Pons (tissue), 1 donor: ENCODE measurements at regions not wholly inside any gene's neighbourhood (a gene's known extent, or its start where the extent isn't known, plus 50 kb on each side); places are given as distances from the start of the nearest gene placed in this dataset.
"Not testable (repeated sequence)": the region's sequence is repeated elsewhere in the genome, so short reads cannot be mapped to it uniquely, and the experiment has no call there.

Experiments used
- DNase-seq: peaks from one replicate; pipeline ENCODE4 v3.0.0-alpha.2; 2016; ENCODE audit warnings: low spot score

DNA sequence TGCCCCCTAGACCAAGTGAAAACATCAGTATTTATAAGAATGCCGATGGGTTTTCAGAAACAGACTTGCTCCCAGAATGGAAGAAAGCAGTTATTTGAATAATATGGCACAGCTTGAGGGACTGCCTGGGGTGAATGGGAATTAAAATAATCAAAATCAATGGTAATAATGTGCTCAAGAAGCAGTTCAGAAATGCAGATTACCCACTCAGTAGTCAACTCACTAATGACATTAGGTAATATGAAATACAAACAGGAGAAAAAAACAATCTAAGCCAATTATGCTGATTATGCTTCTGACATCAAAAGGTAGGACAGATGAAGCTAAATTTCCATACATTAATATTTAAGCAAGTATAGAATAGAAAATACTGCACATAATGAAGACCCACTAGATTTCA is 179.3 kb downstream of the ENC1 start:
- no peak for DNase-seq

DNA sequence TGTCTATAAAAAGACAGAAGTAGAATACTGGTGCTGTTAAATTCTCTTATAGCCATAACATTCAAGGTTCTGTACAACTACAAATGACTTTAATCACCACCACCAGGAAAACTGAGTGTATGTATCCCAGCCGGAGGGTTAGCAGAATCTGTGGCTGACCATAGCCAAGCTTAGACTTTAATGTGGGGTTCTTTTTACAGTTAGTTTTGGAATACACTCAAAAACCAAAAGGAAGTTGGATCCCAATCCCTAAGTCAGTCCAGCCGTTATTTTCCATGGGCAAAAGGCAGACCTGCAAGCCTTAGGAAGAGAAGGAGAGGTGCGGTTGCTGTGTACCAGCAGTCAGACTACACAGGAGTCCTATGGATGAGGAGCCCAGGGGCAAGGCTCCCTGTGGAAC is 179.8 kb downstream of the ENC1 start:
- no peak for DNase-seq

DNA sequence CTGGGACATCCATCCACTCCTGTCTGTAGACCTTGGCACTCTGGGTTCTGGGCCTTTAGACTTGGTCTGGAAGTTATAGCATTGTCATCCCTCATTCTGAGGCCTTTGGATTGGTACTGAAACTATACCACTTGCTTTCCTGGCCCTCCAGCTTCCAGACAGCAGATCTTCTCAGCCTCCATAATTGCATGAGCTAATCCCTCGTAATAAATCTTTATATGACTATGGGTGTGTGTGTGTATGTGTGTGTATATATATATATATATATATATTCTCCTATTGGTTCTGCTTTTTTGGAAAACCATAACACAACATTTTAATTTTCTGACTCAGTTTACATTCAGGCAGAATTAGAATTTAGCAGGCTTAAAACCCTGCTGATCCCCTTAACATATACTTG is 180.5 kb downstream of the ENC1 start:
- DNase-seq: no peak

DNA sequence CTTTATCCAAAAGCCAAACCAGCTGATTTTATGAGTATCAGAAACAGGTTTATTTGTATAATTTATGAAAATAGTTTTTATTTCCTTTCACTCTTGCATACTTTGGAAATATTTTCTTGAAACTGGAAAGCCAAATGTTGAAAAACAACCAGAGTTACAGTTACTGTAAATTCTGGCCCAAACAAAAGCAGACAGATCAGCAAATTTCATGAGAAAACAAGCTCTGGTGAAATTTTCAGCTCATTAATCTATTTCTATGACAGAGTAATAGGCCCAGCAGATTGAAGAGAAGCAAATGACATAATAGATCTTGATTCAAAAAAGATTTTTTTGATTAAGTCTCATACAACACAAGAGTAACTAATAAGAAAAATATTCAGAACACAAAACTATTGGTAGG is 182.7 kb downstream of the ENC1 start:
- no peak for DNase-seq

DNA sequence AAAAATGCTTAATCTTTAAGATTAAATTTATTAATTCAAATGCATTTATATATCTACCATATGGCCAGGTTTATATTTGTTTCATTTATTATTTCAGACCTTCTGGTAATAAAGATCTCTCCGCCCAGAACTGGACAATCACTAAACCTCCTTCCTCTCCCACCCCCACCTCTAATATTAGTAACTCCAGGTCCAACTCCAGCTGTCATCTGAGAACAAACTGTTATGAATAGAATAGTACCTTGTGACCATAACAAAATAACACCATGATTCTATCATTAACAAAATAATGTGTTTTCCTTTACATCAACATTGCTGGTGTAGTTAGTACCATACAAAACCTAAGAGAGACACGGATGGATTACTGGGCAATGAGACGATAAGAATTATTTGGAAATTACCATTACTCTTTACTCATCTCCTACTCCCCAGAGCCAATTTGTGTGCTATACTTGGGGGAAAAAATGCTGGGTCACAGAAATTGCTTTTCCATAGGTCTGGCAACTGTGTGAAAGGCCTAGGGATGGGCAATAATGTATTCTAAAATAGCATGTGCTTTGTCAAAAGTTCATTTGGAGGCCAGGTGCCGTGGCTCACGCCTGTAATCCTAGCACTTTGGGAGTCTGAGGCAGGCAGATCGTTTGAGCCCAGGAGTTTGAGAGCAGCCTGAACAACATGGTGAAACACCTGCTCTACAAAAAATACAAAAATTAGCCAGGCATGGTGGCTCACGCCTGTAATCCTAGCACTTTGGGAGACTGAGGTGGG is 186.1 kb downstream of the ENC1 start:
- DNase-seq: no peak

DNA sequence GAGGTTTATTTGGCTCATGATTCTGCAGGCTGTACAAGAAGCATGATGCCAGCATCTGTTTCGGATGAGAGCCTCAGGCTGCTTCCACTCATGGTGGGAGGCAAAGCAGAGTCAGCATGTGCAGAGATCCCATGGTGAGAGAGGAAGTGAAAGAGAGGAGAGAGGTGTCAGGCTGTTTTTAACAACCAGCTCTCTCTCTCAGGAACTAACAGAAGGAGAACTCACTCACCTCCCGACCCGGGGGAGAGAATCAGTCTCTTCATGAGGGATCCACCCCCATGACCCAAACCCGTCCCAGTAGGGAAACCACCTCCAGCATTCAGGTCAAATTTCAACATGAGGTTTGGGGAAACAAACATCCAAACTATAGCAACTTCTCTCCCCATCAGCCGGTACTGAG is 187.7 kb downstream of the ENC1 start:
- no peak for DNase-seq

DNA sequence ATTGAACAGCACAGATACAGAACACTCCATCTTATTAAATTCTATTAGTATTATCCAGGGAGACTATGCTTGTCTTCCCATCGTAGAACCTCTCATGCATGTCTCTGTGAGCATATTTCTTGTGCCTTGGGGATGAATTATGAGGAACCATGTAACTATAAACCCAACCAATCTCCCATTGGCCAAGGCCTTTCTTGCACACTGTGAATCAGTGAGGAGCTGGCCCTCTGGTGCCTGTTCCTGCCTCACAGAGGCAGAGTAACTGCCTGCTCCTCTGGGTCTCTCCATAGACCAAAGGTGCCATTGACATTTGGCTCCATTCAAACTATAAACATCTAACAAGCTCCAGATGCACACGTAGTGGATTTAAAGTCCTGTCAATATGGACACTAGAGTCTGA is 190.4 kb downstream of the ENC1 start:
- no peak for DNase-seq

DNA sequence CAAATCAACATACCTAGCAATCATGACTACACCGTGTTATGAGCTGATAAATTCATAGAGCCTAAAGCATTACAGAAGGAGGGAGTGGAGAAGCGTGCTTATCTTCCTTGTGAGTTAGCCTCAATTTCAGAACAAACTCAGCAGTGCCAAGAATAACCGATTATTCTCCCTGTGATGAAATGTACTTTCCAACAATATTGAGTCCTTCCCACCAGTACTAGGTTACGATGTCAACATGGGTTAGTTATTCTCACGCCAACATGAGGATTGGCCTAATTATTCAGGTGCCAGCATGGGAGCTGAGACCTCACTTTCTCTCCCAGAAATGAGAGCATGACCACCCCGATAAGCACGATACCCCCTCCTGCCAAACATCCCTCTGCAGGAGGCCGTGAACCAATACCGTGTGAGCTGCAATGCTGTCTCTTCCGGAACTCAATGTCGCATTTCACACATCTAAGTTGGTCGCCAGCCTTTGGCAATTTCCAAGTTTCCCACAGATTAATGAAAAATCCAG is 193.7 kb downstream of the ENC1 start:
- DNase-seq: no peak

DNA sequence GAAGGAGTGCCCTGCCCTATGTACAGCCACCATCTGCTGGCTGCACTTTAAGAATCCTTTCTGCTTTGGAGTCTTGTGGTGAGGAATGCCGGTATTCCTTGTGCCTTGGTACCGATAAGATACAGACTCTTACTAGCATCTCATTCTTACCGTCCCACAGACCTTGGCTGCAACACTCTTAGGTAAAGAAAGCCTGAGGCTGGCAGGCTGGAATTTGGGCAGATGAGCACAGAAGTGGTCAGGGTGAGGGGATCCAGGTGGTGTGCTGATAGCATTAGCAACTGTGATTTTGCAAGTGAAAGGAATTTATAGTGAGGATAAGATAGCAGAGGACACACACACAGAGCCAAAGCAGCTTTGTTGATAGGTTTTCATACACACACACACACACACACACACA is 198.1 kb downstream of the ENC1 start:
- no peak for DNase-seq

DNA sequence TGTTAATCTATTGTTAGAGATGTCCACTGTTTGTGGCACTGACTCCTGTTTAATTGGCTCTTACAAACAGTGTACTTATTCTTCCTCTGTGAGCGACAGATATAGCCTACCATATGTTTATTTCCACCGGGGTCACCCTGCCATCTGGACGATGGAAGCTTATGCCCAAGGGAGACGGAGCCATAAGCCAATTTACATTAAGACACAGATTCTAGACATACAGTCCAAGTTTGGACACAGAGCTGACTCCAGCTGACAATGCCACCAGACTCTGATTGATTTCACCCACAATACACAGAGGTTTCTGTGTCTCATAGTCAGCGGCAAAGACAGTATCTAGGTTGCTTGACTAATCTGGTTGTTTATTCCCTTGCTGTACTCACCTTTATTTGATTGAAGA is 198.9 kb downstream of the ENC1 start:
- peak; percentile 31 for DNase-seq

DNA sequence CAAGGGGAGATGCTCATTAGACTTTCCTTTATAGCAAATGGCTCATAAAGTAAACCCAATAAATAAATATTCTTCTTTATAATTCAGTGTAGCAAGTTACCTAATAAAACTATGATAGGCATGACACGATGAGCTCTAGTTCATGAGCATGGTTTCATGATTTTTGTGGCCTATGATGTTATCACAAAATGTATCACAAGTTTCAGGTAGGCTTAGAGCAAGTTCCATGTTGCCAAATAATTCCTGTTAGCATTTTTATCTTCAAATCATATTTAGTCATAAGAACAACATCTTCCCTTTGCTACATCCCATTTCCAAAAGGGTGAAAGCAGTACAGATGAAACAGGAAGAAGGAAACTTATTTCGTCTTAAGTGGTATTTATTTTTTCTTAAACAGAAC is 200.2 kb downstream of the ENC1 start:
- no peak for DNase-seq

DNA sequence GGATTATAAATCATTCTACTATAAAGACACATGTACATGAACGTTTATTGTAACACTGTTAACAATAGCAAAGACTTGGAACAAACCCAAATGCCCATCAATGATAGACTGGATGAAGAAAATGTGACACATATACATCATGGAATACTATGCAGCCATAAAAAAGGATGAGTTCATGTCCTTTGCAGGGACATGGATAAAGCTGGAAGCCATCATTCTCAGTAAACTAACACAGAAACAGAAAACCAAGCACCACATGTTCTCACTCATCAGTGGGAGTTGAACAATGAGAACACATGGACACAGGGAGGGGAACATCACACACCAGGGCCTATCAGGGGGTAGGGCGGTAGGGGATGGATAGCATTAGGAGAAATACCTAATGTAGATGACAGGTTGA is 202.7 kb downstream of the ENC1 start:
- not testable (repeated sequence) for DNase-seq

DNA sequence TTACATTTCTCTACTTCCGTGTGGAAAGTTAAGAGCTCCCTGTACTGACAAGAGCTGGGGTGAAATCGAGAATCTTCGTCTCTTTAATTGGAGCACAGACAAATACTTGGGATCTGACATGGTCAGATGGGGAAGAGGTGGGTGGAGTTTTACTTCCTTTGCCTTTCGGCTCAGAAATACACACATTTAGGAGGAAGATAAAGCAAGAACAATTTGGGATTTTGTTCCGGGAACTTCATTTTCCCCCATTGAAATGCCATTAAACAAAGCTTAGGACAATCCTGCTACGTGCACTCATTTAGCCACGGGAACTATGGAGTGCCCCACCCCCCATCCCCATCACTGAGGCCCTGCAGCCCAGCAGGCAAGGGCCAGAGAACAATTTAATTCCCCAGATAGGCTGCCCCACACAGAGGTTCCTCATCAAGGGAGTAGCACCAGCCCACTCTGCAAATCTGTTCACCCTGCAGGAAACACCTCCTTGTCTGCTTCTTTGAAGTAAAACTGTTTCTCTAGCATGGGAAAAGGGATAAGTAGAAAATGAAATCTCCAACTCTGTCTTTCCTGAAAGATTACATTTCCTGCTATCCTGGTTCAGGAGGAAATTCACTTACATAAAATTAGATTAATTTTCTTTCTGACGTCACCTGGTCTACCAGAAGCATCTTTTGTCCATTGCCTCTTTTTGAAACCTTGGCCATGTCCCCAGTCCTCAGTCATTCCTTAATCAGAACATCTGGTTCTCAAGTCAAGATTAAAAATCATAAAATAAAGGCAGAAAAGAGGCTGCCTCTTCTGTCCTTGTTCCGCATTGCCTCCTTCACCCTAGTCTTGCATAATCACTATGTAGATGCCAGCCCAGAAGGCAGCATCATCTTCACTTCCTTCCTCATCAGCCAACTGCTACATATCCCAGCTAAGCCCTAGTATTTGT is 206.4 kb downstream of the ENC1 start:
- peak; percentile 56 for DNase-seq

DNA sequence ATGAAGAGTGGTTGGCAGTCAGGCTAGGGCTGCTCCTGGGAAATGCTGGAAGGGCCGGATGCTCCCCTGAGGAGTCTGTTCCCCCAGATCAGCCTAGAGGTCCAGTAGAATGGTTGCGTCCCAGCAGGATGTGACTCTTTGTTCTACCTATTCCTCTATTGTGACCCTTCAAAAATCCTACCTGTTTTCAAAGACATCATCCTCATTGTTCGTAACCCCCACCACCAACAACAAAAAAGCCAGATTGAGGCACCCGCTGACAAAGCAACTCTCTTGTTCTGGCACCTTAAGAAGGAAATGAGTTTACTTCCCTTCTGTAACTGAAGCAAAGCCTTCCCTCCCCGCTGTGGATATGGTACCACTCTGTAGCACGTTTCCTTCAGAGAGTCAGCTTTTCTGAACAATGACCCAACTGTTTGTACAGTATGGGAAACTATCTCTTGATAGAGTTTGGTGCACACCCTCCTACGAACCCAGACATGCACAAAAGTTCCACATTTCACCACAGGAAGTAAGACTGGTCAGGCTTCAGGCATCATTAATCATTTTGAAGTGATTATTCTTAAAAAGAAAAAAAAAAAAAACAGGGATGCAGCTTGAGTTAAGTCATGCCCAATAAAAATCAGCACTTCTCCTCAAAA is 207.2 kb downstream of the ENC1 start:
- DNase-seq: peak; percentile 57

DNA sequence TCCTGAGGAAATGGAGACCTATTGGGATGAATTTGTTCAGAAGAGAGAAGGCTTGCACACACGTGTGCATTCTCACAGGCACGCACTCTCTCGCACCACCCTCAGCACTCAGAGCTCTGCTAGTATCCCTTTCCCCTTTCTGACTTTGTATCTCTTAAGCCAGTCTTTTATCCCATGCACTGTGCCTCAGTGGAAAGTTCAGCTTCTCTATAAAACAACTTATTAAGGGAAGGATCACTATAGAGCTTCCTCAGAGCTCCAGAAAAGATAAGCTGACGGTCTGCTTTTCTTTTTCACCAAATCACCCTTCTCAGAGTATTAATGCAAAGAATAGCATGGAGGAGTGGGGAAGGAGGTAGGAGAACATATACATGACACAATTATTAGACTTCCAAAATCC is 207.8 kb downstream of the ENC1 start:
- no peak for DNase-seq

DNA sequence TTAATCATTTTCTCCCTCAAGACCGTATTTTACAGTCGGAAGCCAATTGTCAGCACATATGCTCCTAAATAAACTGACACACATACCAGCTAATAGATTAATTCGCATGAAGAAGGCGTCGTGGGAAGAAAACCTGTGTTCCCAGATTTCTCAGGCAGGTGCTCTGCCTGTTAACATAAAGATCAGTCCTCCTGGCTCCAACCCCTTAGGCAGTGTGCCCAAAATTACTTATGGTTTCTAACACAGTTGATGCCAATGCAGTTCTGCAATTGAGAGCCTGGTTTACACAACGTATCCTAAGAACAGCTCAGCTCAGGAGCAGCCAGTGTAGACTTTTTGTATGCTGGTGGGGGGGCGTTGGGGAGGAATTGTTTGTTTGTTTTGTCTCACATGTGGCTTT is 208.3 kb downstream of the ENC1 start:
- no peak for DNase-seq

DNA sequence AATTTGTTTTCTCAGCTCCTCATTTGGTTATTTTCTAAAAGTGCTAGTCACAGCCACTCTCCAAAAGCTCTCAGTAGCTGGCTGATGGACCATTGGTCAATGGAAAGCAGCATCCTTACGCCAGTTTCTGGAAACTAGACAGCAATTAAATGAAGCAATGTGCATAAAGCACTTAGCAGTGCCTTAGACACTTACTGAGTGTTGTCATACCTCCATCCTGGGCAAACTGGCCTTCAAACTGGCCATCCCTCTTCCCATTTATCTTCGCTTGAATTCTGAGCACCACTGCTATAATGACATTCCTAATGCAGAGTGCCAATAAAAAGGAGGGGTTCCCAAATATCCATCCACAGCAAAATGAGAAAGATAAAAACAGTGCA is 209.2 kb downstream of the ENC1 start:
- no peak for DNase-seq

DNA sequence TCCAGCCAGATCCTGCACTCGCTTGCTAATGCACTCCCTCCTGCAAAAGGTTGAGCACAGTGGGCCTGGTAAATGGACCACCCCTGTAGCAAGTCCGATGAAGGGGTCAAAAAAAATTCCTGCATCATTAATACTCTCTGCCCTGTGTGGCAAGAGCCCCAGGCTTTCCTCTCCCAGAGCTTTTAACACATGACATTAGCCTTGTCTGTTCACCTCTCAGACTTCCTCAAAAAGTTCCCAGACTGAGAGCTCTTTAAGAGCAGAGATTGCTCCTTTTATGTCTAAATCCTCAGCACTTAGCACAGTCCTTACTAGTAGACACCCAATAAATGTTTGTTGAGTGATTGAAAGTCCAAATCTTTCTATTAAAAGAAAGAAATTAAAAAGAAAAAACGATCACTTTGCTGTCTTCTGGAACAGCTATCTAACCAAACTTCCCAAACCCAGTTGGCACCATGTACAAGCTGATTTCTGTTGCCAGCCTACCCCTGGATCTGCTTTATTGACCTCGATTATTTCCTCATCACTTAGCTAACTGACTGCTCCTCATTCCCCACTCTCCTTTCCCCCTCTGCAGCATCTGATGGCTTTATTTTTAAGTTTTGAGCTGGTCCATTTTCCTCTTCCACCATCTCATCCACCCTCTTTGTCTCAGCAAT is 209.8 kb downstream of the ENC1 start:
- DNase-seq: peak; percentile 32

DNA sequence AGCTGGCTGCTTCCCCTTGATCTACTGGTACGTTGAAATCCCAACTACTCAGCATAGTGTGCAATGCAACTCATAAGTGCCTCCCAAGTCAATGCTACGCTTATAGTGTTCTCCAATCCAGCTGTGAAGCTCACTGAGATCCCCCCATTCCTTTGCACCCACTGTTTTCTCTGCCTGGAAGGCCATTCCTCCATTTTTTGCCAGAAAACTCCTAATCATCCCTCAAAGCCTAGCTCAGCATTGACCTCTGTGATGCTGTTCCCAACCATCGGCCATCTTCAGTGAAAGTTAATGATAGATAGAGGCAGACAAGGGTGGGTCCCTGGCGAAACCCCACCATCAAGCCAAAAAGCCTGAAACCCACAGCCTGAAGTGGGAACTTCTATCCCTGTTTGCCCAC is 211.0 kb downstream of the ENC1 start:
- no peak for DNase-seq

DNA sequence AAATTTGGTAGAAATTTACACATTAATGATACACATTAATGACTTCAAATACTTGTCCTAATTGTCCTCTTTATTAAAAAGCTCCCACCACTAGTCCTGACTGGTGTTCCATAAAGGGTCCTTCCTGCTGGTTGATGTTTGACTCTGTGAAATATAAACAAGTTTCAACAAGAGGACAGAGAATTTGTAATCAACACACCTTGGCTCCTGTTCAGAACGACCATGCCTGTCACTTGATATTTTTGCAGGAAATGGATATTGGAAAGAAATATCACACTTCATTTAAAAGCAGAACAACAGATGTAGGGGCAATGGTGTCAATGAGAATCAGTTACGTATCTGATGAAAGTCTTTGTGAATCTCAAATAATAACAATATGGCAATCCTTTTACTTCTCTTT is 211.7 kb downstream of the ENC1 start:
- DNase-seq: no peak

DNA sequence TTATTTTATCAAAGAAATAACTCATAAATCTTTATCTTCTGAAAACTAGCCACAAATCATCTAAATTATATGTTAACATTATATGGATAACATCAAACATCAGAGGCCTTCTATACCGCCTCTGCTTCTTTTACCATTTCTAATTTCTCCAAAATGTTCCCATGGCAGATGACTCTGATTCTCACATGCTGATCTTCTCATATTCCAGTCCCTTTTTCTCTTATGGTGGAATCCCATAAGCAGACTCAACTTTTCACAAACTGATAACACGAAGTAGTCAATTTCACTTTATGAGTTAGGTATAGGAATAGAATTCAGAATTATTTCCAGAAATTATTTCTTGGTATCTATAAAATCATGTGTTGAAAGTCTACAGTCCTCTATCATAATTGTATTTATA is 212.3 kb downstream of the ENC1 start:
- DNase-seq: no peak

DNA sequence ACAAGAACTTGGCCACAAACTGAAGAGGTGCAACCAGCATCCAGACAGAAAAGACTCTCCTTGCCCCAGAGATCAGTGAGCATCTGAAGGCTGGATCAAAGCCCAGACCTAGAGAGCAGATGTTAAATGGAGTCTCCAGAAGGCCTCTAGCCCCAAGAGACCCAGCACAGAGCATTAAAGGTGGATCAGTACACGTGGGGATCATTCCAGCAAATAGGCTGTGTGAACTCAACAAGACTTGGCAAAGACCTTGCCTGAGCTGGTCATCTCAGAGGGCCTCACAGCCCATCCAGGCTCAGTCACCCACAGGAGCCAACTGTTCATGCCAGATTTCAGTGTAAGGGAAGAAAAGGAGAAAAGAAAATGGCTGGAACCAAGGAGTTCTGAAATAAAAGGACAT is 214.0 kb downstream of the ENC1 start:
- DNase-seq: no peak
